ENCODE measurements at regions not wholly inside any gene's neighbourhood (a gene's known extent, or its start where the extent isn't known, plus 50 kb on each side); places are given as distances from the start of the nearest gene placed in this dataset.

GRCh38 chr16:35182943-35183550 lies 1723.6 kb downstream of the TP53TG3F start:
- H3K4me1 Mint-ChIP-seq = peaks cover 0 to 2% (median 0%) of the 10 kb centered on the region in 3 donors
- no peaks in the 10 kb centered on the region for H3K36me3 Mint-ChIP-seq
- H3K27ac Mint-ChIP-seq = no peak overlapping the region
- peaks cover 0 to 7% (median 5%) of the 10 kb centered on the region in 3 donors for H3K9me3 Mint-ChIP-seq
- no peaks in the 10 kb centered on the region for H3K27me3 Mint-ChIP-seq
- no peak overlapping the region for H3K4me3 Mint-ChIP-seq

GRCh38 chr16:35184356-35184870 lies 1725.0 kb downstream of the TP53TG3F start:
- Mint-ChIP-seq H3K27ac (no peak overlapping the region), H3K36me3 (no peaks in the 10 kb centered on the region), H3K4me1 (peaks cover 0 to 2% (median 0%) of the 10 kb centered on the region in 3 donors), H3K27me3 (no peaks in the 10 kb centered on the region), H3K4me3 (no peak overlapping the region), H3K9me3 (peaks cover 0 to 7% (median 4%) of the 10 kb centered on the region in 3 donors)

- Mint-ChIP-seq H3K4me1 (peaks cover 0 to 2% (median 0%) of the 10 kb centered on the region in 3 donors), H3K4me3 (no peak overlapping the region)
Observed at GRCh38 chr16:35185366-35186044, 1726.1 kb downstream of the TP53TG3F start.

GRCh38 chr16:35186045-35186759 lies 1726.8 kb downstream of the TP53TG3F start:
- H3K9me3 Mint-ChIP-seq = peaks cover 0 to 7% (median 4%) of the 10 kb centered on the region in 3 donors
- H3K4me1 Mint-ChIP-seq = peaks cover 0 to 2% (median 0%) of the 10 kb centered on the region in 3 donors
- no peak overlapping the region for H3K27ac Mint-ChIP-seq
- H3K4me3 Mint-ChIP-seq = peak overlapping the region in 1 of 4 donors; percentile 72
- no peaks in the 10 kb centered on the region for H3K36me3 Mint-ChIP-seq
- H3K27me3 Mint-ChIP-seq = no peaks in the 10 kb centered on the region

More at GRCh38 chr16:35185366-35186044, 1726.1 kb downstream of the TP53TG3F start:
- H3K9me3 Mint-ChIP-seq = peaks cover 0 to 7% (median 4%) of the 10 kb centered on the region in 3 donors
- H3K27ac Mint-ChIP-seq = no peak overlapping the region
- no peaks in the 10 kb centered on the region for H3K27me3 Mint-ChIP-seq
- H3K36me3 Mint-ChIP-seq = no peaks in the 10 kb centered on the region

GRCh38 chr16:35187665-35188225 lies 1728.3 kb downstream of the TP53TG3F start:
- Mint-ChIP-seq H3K36me3 (no peaks in the 10 kb centered on the region), H3K27ac (no peak overlapping the region), H3K4me1 (peaks cover 0 to 2% (median 0%) of the 10 kb centered on the region in 3 donors), H3K9me3 (peaks cover 0 to 7% (median 4%) of the 10 kb centered on the region in 3 donors), H3K27me3 (no peaks in the 10 kb centered on the region), H3K4me3 (no peak overlapping the region)

GRCh38 chr16:35188288-35189155 lies 1729.1 kb downstream of the TP53TG3F start:
- H3K36me3 Mint-ChIP-seq = no peaks in the 10 kb centered on the region
- H3K4me1 Mint-ChIP-seq = peaks cover 0 to 2% (median 0%) of the 10 kb centered on the region in 3 donors
- no peak overlapping the region for H3K4me3 Mint-ChIP-seq
- peaks cover 0 to 7% (median 4%) of the 10 kb centered on the region in 3 donors for H3K9me3 Mint-ChIP-seq
- no peak overlapping the region for H3K27ac Mint-ChIP-seq
- no peaks in the 10 kb centered on the region for H3K27me3 Mint-ChIP-seq

- Mint-ChIP-seq H3K27me3 (no peaks in the 10 kb centered on the region), H3K4me3 (no peak overlapping the region), H3K36me3 (no peaks in the 10 kb centered on the region), H3K4me1 (no peaks in the 10 kb centered on the region), H3K27ac (no peak overlapping the region), H3K9me3 (peaks cover 0 to 2% (median 1%) of the 10 kb centered on the region in 3 donors)
Observed at GRCh38 chr16:35192993-35193392, 1733.6 kb downstream of the TP53TG3F start.

- peaks cover 0 to 2% (median 0%) of the 10 kb centered on the region in 3 donors for H3K4me1 Mint-ChIP-seq
- H3K4me3 Mint-ChIP-seq = no peak overlapping the region
- H3K27ac Mint-ChIP-seq = no peak overlapping the region
- peaks cover 0 to 2% (median 1%) of the 10 kb centered on the region in 3 donors for H3K9me3 Mint-ChIP-seq
- no peaks in the 10 kb centered on the region for H3K36me3 Mint-ChIP-seq
- H3K27me3 Mint-ChIP-seq = no peaks in the 10 kb centered on the region
Observed at GRCh38 chr16:35193956-35194355, 1734.5 kb downstream of the TP53TG3F start.

- no peaks in the 10 kb centered on the region for H3K27me3 Mint-ChIP-seq
- no peaks in the 10 kb centered on the region for H3K36me3 Mint-ChIP-seq
- H3K27ac Mint-ChIP-seq = peak overlapping the region in 1 of 3 donors; percentile 41
- H3K4me3 Mint-ChIP-seq = no peak overlapping the region
- peaks cover 0 to 2% (median 0%) of the 10 kb centered on the region in 3 donors for H3K4me1 Mint-ChIP-seq
- peaks cover 0 to 3% (median 2%) of the 10 kb centered on the region in 3 donors for H3K9me3 Mint-ChIP-seq
Observed at GRCh38 chr16:35194681-35195080, 1735.3 kb downstream of the TP53TG3F start.

- no peak overlapping the region for H3K4me3 Mint-ChIP-seq
- peaks cover 0 to 2% (median 0%) of the 10 kb centered on the region in 3 donors for H3K4me1 Mint-ChIP-seq
- H3K27ac Mint-ChIP-seq = no peak overlapping the region
- H3K9me3 Mint-ChIP-seq = peaks cover 0 to 3% (median 2%) of the 10 kb centered on the region in 3 donors
- H3K27me3 Mint-ChIP-seq = no peaks in the 10 kb centered on the region
- H3K36me3 Mint-ChIP-seq = no peaks in the 10 kb centered on the region
Observed at GRCh38 chr16:35195173-35195863, 1735.9 kb downstream of the TP53TG3F start.

GRCh38 chr16:35195864-35196216 lies 1736.4 kb downstream of the TP53TG3F start:
- Mint-ChIP-seq H3K4me3 (no peak overlapping the region), H3K4me1 (peaks cover 0 to 2% (median 0%) of the 10 kb centered on the region in 3 donors), H3K9me3 (peaks cover 0 to 3% (median 2%) of the 10 kb centered on the region in 3 donors), H3K27ac (no peak overlapping the region), H3K27me3 (no peaks in the 10 kb centered on the region), H3K36me3 (no peaks in the 10 kb centered on the region)

GRCh38 chr16:35196313-35196712 lies 1736.9 kb downstream of the TP53TG3F start:
- Mint-ChIP-seq H3K27ac (no peak overlapping the region), H3K4me3 (no peak overlapping the region), H3K36me3 (no peaks in the 10 kb centered on the region), H3K27me3 (no peaks in the 10 kb centered on the region), H3K4me1 (peaks cover 0 to 2% (median 0%) of the 10 kb centered on the region in 3 donors), H3K9me3 (peaks cover 0 to 3% (median 2%) of the 10 kb centered on the region in 3 donors)

GRCh38 chr16:35197656-35198055 lies 1738.2 kb downstream of the TP53TG3F start:
- Mint-ChIP-seq H3K9me3 (peaks cover 0 to 6% (median 5%) of the 10 kb centered on the region in 3 donors), H3K36me3 (no peaks in the 10 kb centered on the region), H3K4me3 (no peak overlapping the region), H3K4me1 (peaks cover 0 to 2% (median 0%) of the 10 kb centered on the region in 3 donors), H3K27ac (no peak overlapping the region), H3K27me3 (no peaks in the 10 kb centered on the region)

All from IgD-negative memory B cell (primary cell).